Testis (tissue), 2 donors: ENCODE measurements at regions not wholly inside any gene's neighbourhood (a gene's known extent, or its start where the extent isn't known, plus 50 kb on each side); places are given as distances from the start of the nearest gene placed in this dataset.

Experiments used
- DNase-seq: peaks from one replicate; pipeline ENCODE4 v3.0.0-alpha.2; 2019
- H3K27ac ChIP-seq, 2 donors: fragments of 200-600 bp; sonication (generic); one replicate each; pipeline ENCODE4 v1.5.1; 2019
- H3K27me3 ChIP-seq: fragments of 200-600 bp; sonication (generic); one replicate; pipeline ENCODE4 v1.5.1; 2019
- H3K36me3 ChIP-seq: fragments of 200-600 bp; sonication (generic); one replicate; pipeline ENCODE4 v1.5.1; 2017; ENCODE audit warnings: low read depth; ENCODE audit errors: missing control alignments
- H3K4me1 ChIP-seq: fragments of 200-600 bp; sonication (generic); one replicate; pipeline ENCODE4 v1.5.1; 2019
- H3K4me3 ChIP-seq, 2 donors: fragments of 200-600 bp; sonication (generic); one replicate each; pipeline ENCODE4 v1.5.1; 2017 to 2019
- H3K9me3 ChIP-seq: fragments of 200-600 bp; sonication (generic); one replicate; pipeline ENCODE4 v1.5.1; 2017
- POLR2A ChIP-seq: fragments of 450-650 bp; IDR thresholded peaks from one replicate; pipeline ENCODE4 v1.6.1; 2017; ENCODE audit warnings: antibody characterized with exemption, mild to moderate bottlenecking, moderate library complexity
- WGBS, 2 donors: methylation state at CpG; one replicate each; pipeline ENCODE4 v1.1.5; 2018; 5-methylcytosine and 5-hydroxymethylcytosine counted together
- intact Hi-C: fragments of 100-400 bp; cut with DNase I; formaldehyde crosslinking; loops from one replicate; pipeline ENCODE4 v1.15.1; 2023; ENCODE audit warnings: low total_unique reads
- TF ChIP-seq, protein P1 (sequence below), 3 experiments: fragments of 450-650 bp in 2 of 3; fragments of 200-600 bp in 1 of 3; sonication (generic) in 1 of 3; IDR thresholded peaks; one replicate each; pipeline ENCODE4 v1.5.1; 2016 to 2019; ENCODE audit warnings: antibody characterized with exemption in 3 of 3, mild to moderate bottlenecking in 2 of 3, moderate library complexity in 1 of 3

GRCh38 chr18:55109818-55110414 is 150.7 kb upstream of the CCDC68 start:
- H3K27me3 ChIP-seq: no peaks in the 10 kb centered on the region
- TF ChIP-seq, protein P1, sequence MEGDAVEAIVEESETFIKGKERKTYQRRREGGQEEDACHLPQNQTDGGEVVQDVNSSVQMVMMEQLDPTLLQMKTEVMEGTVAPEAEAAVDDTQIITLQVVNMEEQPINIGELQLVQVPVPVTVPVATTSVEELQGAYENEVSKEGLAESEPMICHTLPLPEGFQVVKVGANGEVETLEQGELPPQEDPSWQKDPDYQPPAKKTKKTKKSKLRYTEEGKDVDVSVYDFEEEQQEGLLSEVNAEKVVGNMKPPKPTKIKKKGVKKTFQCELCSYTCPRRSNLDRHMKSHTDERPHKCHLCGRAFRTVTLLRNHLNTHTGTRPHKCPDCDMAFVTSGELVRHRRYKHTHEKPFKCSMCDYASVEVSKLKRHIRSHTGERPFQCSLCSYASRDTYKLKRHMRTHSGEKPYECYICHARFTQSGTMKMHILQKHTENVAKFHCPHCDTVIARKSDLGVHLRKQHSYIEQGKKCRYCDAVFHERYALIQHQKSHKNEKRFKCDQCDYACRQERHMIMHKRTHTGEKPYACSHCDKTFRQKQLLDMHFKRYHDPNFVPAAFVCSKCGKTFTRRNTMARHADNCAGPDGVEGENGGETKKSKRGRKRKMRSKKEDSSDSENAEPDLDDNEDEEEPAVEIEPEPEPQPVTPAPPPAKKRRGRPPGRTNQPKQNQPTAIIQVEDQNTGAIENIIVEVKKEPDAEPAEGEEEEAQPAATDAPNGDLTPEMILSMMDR (IDR thresholded peaks at IDR 0.05): no peak
- no peak for TF ChIP-seq POLR2A
- no peaks in the 10 kb centered on the region for H3K36me3 ChIP-seq
- 73 to 81% methylated on average over 2 of the region's 2 CpGs for WGBS, 2 donors
- no peaks in the 10 kb centered on the region for H3K9me3 ChIP-seq
- H3K4me1 ChIP-seq: no peaks in the 10 kb centered on the region
- intact Hi-C loops: no loop called here
- no peak overlapping the region for H3K4me3 ChIP-seq
- no peak for DNase-seq
- no peak overlapping the region for H3K27ac ChIP-seq

DNA sequence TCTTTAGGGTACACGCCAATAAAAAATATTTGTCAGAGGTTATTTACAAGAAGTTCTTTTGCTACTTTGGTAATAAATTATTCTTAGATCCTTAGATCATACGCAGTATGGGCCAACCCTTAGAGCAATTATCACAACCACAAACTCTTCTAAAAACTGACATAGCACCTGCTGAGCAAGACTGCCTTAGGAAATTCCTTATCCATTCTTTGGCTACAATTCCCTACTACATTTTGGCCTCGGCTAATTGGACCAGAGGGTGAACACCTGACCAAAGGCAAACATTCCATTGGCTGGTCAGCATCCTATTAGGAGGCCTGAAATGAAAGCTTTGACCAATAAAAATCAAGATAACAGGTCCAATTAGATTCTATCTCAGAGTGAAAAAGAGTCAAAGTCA is 147.6 kb upstream of the CCDC68 start:
- intact Hi-C loops: no loop called here
- H3K27me3 ChIP-seq: no peaks in the 10 kb centered on the region
- H3K27ac ChIP-seq: no peak overlapping the region
- DNase-seq: peak; percentile 38
- H3K4me1 ChIP-seq: no peaks in the 10 kb centered on the region
- H3K9me3 ChIP-seq: no peaks in the 10 kb centered on the region
- H3K36me3 ChIP-seq: no peaks in the 10 kb centered on the region
- TF ChIP-seq, protein P1 (IDR thresholded peaks at IDR 0.05): no peak
- TF ChIP-seq POLR2A: no peak
- 60 to 63% methylated on average over 3 of the region's 3 CpGs for WGBS, 2 donors
- no peak overlapping the region for H3K4me3 ChIP-seq

DNA sequence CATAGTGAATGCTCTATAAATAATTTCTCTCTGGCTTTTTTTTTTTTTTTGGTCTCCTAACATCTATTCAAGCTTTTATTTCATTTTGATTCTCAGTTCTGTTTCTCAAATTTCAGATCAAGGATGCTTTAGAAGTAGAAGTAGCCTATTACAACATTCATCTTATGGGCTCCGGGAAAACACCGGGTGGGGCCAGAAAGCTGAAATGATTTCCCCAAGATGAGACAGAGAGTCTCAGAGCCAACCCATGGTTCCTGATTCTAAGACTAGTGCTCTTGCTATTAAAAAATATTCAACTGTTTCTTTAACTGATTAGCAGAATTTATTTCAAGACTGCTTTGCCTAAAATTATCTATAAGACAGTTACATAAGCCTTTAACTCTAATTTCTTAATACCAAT is 147.2 kb upstream of the CCDC68 start:
- intact Hi-C loops: no loop called here
- 73 to 75% methylated on average over 2 of the region's 2 CpGs for WGBS, 2 donors
- TF ChIP-seq, protein P1 (IDR thresholded peaks at IDR 0.05): no peak
- no peak for TF ChIP-seq POLR2A

GRCh38 chr18:55105873-55106272 is 146.6 kb upstream of the CCDC68 start:
- Histone ChIP-seq H3K27ac (no peak overlapping the region), H3K4me1 (no peaks in the 10 kb centered on the region), H3K9me3 (no peaks in the 10 kb centered on the region), H3K27me3 (no peaks in the 10 kb centered on the region), H3K4me3 (no peak overlapping the region), H3K36me3 (no peaks in the 10 kb centered on the region)
- 74 to 79% methylated on average over 2 of the region's 2 CpGs for WGBS, 2 donors
- intact Hi-C loops: no loop called here
- TF ChIP-seq POLR2A: no peak
- TF ChIP-seq, protein P1 (IDR thresholded peaks at IDR 0.05): no peak
- DNase-seq: no peak

More for the DNA sequence above, 147.2 kb upstream of the CCDC68 start:
- Histone ChIP-seq H3K4me3 (no peak overlapping the region), H3K27ac (no peak overlapping the region), H3K36me3 (no peaks in the 10 kb centered on the region), H3K4me1 (no peaks in the 10 kb centered on the region), H3K9me3 (no peaks in the 10 kb centered on the region), H3K27me3 (no peaks in the 10 kb centered on the region)
- DNase-seq: no peak

GRCh38 chr18:55102958-55103456 is 143.7 kb upstream of the CCDC68 start:
- WGBS, 2 donors: 82 to 85% methylated on average over 3 of the region's 3 CpGs
- intact Hi-C loops: no loop called here
- no peaks in the 10 kb centered on the region for H3K9me3 ChIP-seq

More at GRCh38 chr18:55102958-55103456, 143.7 kb upstream of the CCDC68 start:
- Histone ChIP-seq H3K4me3 (no peak overlapping the region), H3K27ac (no peak overlapping the region), H3K27me3 (no peaks in the 10 kb centered on the region), H3K4me1 (no peaks in the 10 kb centered on the region), H3K36me3 (no peaks in the 10 kb centered on the region)
- no peak for DNase-seq
- no peak for TF ChIP-seq POLR2A
- TF ChIP-seq, protein P1 (IDR thresholded peaks at IDR 0.05): no peak
